AG10803 (cell line): ENCODE measurements at regions not wholly inside any gene's neighbourhood (a gene's known extent, or its start where the extent isn't known, plus 50 kb on each side); places are given as distances from the start of the nearest gene placed in this dataset.
"Not testable (repeated sequence)": the region's sequence is repeated elsewhere in the genome, so short reads cannot be mapped to it uniquely, and the experiment has no call there.

Source experiments
- DNase-seq: peaks from one replicate; pipeline ENCODE4 v3.0.0; 2010; ENCODE audit warnings: low read depth
- H3K4me3 ChIP-seq: 2 replicates; pipeline ENCODE4 v1.5.1; 2011; ENCODE audit warnings: mild to moderate bottlenecking, low read length, control low read depth
- CTCF ChIP-seq: conservative IDR thresholded peaks from 2 replicates; pipeline ENCODE4 v1.5.1; 2011; ENCODE audit warnings: mild to moderate bottlenecking, low read length, control low read depth, inconsistent platforms

- no peak overlapping the region for H3K4me3 ChIP-seq
- DNase-seq = no peak
- TF ChIP-seq CTCF = no peak
Observed at GRCh38 chrX:77342004-77342403, 105.2 kb upstream of the FGF16 start.

GRCh38 chrX:77346859-77347258, 100.3 kb upstream of the FGF16 start:
- DNase-seq = no peak
- no peak overlapping the region for H3K4me3 ChIP-seq
- TF ChIP-seq CTCF = no peak

- H3K4me3 ChIP-seq = no peak overlapping the region
- DNase-seq = no peak
- no peak for TF ChIP-seq CTCF
Observed at GRCh38 chrX:77347572-77347971, 99.6 kb upstream of the FGF16 start.

- H3K4me3 ChIP-seq = no peak overlapping the region
- no peak for TF ChIP-seq CTCF
- DNase-seq = no peak
Observed at GRCh38 chrX:77389891-77390290, 57.3 kb upstream of the FGF16 start.

GRCh38 chrX:77390365-77390764, 56.8 kb upstream of the FGF16 start:
- DNase-seq, H3K4me3 ChIP-seq: not testable (repeated sequence)

- no peak for TF ChIP-seq CTCF
- DNase-seq = no peak
- H3K4me3 ChIP-seq = no peak overlapping the region
Observed at GRCh38 chrX:77396781-77397180, 50.4 kb upstream of the FGF16 start.
